ENCODE measurements at regions not wholly inside any gene's neighbourhood (a gene's known extent, or its start where the extent isn't known, plus 50 kb on each side); places are given as distances from the start of the nearest gene placed in this dataset.

DNA sequence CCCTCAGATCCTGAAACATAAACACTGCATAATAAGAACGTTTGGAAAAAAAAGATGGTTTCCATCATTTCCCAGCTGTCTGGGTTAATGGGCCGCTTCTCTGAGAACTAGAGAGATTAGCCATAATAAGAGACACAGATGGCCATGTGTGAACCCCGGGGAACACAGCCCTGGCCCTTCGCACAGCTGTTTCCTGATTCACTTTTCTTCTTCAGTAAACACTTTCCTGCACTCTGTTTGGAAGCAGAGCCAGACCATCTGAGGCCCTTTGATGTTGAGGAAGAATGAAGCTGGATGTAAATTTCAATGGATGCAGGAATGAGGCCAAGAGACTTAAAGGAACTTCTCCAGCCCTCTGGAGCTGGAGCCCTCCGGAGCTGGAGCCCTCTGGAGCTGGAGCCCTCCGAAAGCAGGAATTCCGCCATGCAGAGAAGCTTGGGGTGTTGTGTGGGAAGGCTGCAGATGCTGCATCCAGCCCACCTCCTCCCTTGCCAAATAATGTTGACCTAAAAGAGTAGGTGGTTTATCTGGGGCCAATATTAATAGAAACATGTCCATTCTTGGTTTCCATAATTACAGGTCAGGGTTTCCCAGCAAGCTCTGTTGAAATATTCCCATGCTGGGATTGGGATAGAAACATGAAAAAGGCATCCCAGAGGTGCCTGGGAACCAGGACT, 218.9 kb downstream of the NXNL2 start:
- DNase-seq (ENCODE audit: insufficient read length, low spot score): no peak
- FAIRE-seq: no peak

DNA sequence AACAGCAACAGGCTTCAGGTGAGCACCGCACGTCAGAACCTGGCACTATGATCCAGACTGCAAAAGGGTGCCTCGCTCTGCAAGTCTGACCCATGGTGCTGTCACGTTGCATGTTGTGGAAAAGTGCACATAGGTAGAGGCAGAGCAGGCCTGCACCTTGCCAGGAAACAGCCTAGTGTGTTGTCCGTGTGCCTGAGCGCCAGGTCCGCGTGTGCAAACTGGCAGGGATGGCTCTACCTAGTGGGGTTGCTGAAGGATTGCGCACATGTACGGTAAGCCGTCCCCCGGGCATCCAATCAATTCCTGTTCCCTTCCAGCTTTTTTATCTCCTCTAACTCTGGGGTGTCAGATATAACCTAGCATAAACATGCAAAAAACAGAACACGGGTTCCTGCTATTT, 219.5 kb downstream of the NXNL2 start:
- FAIRE-seq (no peak), DNase-seq (ENCODE audit: insufficient read length, low spot score) (no peak)
- no peak for TF ChIP-seq TAF1 (IDR thresholded peaks at IDR 0.05; ENCODE audit: low read depth, low read length)
- no peak for TF ChIP-seq POLR2AphosphoS5 (IDR thresholded peaks at IDR 0.05; ENCODE audit: low read depth, low read length)
- no peak for TF ChIP-seq PAX5 (IDR thresholded peaks at IDR 0.05; ENCODE audit: insufficient read depth, low read length, severe bottlenecking)
- no peak for TF ChIP-seq POU2F2 (IDR thresholded peaks at IDR 0.05; ENCODE audit: low read depth, low read length)
- no peak for TF ChIP-seq POLR2A (IDR thresholded peaks at IDR 0.05; ENCODE audit: low read depth, low read length)
- TF ChIP-seq SPI1 (IDR thresholded peaks at IDR 0.05; ENCODE audit: low read depth, low read length): no peak

More for the DNA sequence above, 218.9 kb downstream of the NXNL2 start:
- TF ChIP-seq POLR2AphosphoS5 (IDR thresholded peaks at IDR 0.05; ENCODE audit: low read depth, low read length) (no peak), PAX5 (IDR thresholded peaks at IDR 0.05; ENCODE audit: insufficient read depth, low read length, severe bottlenecking) (no peak), SPI1 (IDR thresholded peaks at IDR 0.05; ENCODE audit: low read depth, low read length) (no peak), POLR2A (IDR thresholded peaks at IDR 0.05; ENCODE audit: low read depth, low read length) (no peak), TAF1 (IDR thresholded peaks at IDR 0.05; ENCODE audit: low read depth, low read length) (no peak), POU2F2 (IDR thresholded peaks at IDR 0.05; ENCODE audit: low read depth, low read length) (no peak)

- FAIRE-seq: no peak
- TF ChIP-seq TAF1 (IDR thresholded peaks at IDR 0.05; ENCODE audit: low read depth, low read length): no peak
- TF ChIP-seq POLR2A (IDR thresholded peaks at IDR 0.05; ENCODE audit: low read depth, low read length): no peak
- no peak for TF ChIP-seq PAX5 (IDR thresholded peaks at IDR 0.05; ENCODE audit: insufficient read depth, low read length, severe bottlenecking)
- no peak for TF ChIP-seq POLR2AphosphoS5 (IDR thresholded peaks at IDR 0.05; ENCODE audit: low read depth, low read length)
- TF ChIP-seq POU2F2 (IDR thresholded peaks at IDR 0.05; ENCODE audit: low read depth, low read length): no peak
- TF ChIP-seq SPI1 (IDR thresholded peaks at IDR 0.05; ENCODE audit: low read depth, low read length): no peak
Observed at GRCh38 chr9:88754886-88755285, 219.9 kb downstream of the NXNL2 start.

GRCh38 chr9:88757406-88758010, 222.5 kb downstream of the NXNL2 start:
- no peak for TF ChIP-seq POU2F2 (IDR thresholded peaks at IDR 0.05; ENCODE audit: low read depth, low read length)
- TF ChIP-seq SPI1 (IDR thresholded peaks at IDR 0.05; ENCODE audit: low read depth, low read length): no peak
- TF ChIP-seq POLR2AphosphoS5 (IDR thresholded peaks at IDR 0.05; ENCODE audit: low read depth, low read length): no peak
- TF ChIP-seq PAX5 (IDR thresholded peaks at IDR 0.05; ENCODE audit: insufficient read depth, low read length, severe bottlenecking): no peak
- no peak for TF ChIP-seq TAF1 (IDR thresholded peaks at IDR 0.05; ENCODE audit: low read depth, low read length)
- no peak for TF ChIP-seq POLR2A (IDR thresholded peaks at IDR 0.05; ENCODE audit: low read depth, low read length)
- FAIRE-seq (no peak), DNase-seq (ENCODE audit: insufficient read length, low spot score) (no peak)

More at GRCh38 chr9:88754886-88755285, 219.9 kb downstream of the NXNL2 start:
- DNase-seq (ENCODE audit: insufficient read length, low spot score): no peak

GRCh38 chr9:88759364-88759763, 224.4 kb downstream of the NXNL2 start:
- DNase-seq (ENCODE audit: insufficient read length, low spot score) (no peak), FAIRE-seq (no peak)
- no peak for TF ChIP-seq POU2F2 (IDR thresholded peaks at IDR 0.05; ENCODE audit: low read depth, low read length)
- no peak for TF ChIP-seq PAX5 (IDR thresholded peaks at IDR 0.05; ENCODE audit: insufficient read depth, low read length, severe bottlenecking)
- no peak for TF ChIP-seq SPI1 (IDR thresholded peaks at IDR 0.05; ENCODE audit: low read depth, low read length)

DNA sequence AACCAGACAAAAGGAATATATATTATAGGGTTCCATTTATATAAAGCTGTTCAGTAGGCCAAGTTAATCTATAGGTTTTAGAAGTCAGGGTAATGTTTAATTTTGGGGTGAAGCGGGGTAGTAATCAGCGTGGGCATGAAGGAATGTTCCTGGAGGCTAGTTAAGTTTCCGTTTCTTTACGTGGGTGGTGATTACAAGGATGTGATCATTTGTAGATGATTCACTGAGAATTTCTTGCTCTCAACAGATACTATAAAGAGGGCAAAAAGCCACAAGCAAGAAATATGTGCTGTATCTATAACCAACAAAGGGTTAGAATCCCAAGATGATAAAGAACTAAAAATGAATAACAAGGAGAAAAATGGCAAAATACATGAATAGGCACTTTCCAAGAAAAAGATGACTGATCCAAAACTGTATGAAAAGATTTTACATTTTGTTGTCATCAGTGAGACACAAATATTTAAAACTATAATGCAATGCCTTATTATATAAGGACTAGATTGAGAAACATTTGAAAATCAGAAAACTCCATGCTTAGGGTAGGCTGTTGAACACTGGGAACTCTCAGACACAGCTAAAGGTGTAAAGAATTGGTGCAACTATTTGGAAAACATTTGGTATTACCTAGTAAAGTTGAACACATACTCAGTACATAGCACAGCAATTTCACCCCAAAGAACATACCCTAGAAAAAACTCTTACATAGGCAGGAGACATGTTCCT, 224.3 kb upstream of the S1PR3 start:
- FAIRE-seq (no peak), DNase-seq (ENCODE audit: insufficient read length, low spot score) (no peak)
- TF ChIP-seq TAF1 (IDR thresholded peaks at IDR 0.05; ENCODE audit: low read depth, low read length): no peak
- no peak for TF ChIP-seq POU2F2 (IDR thresholded peaks at IDR 0.05; ENCODE audit: low read depth, low read length)
- no peak for TF ChIP-seq PAX5 (IDR thresholded peaks at IDR 0.05; ENCODE audit: insufficient read depth, low read length, severe bottlenecking)
- no peak for TF ChIP-seq SPI1 (IDR thresholded peaks at IDR 0.05; ENCODE audit: low read depth, low read length)
- no peak for TF ChIP-seq POLR2AphosphoS5 (IDR thresholded peaks at IDR 0.05; ENCODE audit: low read depth, low read length)
- no peak for TF ChIP-seq POLR2A (IDR thresholded peaks at IDR 0.05; ENCODE audit: low read depth, low read length)

DNA sequence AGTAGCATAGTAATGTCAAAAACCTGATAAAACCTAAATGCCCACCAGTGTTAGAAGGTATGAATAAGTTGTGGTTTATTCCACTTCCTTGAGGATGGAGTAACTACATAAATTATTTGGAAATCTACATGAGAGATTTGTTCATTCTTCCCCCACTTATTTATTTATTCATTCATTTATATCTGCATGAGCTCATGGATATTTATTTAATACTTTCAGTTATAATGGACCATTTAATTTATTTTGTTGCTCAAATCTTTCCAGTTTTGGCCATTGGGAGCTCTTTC, 223.8 kb upstream of the S1PR3 start:
- TF ChIP-seq POU2F2 (IDR thresholded peaks at IDR 0.05; ENCODE audit: low read depth, low read length) (no peak), POLR2A (IDR thresholded peaks at IDR 0.05; ENCODE audit: low read depth, low read length) (no peak), POLR2AphosphoS5 (IDR thresholded peaks at IDR 0.05; ENCODE audit: low read depth, low read length) (no peak), TAF1 (IDR thresholded peaks at IDR 0.05; ENCODE audit: low read depth, low read length) (no peak), SPI1 (IDR thresholded peaks at IDR 0.05; ENCODE audit: low read depth, low read length) (no peak), PAX5 (IDR thresholded peaks at IDR 0.05; ENCODE audit: insufficient read depth, low read length, severe bottlenecking) (no peak)
- DNase-seq (ENCODE audit: insufficient read length, low spot score) (no peak), FAIRE-seq (no peak)

- DNase-seq (ENCODE audit: insufficient read length, low spot score): no peak
- TF ChIP-seq POLR2AphosphoS5 (IDR thresholded peaks at IDR 0.05; ENCODE audit: low read depth, low read length): no peak
- no peak for TF ChIP-seq SPI1 (IDR thresholded peaks at IDR 0.05; ENCODE audit: low read depth, low read length)
- no peak for TF ChIP-seq PAX5 (IDR thresholded peaks at IDR 0.05; ENCODE audit: insufficient read depth, low read length, severe bottlenecking)
- TF ChIP-seq POU2F2 (IDR thresholded peaks at IDR 0.05; ENCODE audit: low read depth, low read length): no peak
- TF ChIP-seq POLR2A (IDR thresholded peaks at IDR 0.05; ENCODE audit: low read depth, low read length): no peak
- no peak for TF ChIP-seq TAF1 (IDR thresholded peaks at IDR 0.05; ENCODE audit: low read depth, low read length)
- no peak for FAIRE-seq
Observed at GRCh38 chr9:88772575-88772974, 218.7 kb upstream of the S1PR3 start.

DNA sequence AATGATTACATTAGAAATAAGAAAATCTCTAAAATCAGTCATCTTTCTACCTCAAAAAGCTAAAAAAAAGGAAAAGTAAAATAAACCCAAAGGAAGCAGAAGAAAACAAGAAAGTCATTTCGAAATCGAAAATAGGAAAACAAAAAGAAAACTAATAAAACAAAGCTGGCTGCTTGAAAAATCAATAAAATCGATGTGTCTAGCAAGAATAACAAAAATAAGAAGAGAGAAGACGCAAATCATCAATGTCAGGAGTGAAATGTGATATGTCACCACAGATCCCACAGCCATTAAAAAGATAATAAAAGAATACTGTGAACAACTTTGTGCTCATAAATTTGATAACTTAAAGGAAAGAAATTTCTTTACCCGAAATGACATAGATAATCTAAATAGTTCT, 218.1 kb upstream of the S1PR3 start:
- FAIRE-seq (no peak), DNase-seq (ENCODE audit: insufficient read length, low spot score) (no peak)

More for the DNA sequence above, 218.1 kb upstream of the S1PR3 start:
- no peak for TF ChIP-seq POU2F2 (IDR thresholded peaks at IDR 0.05; ENCODE audit: low read depth, low read length)
- TF ChIP-seq POLR2A (IDR thresholded peaks at IDR 0.05; ENCODE audit: low read depth, low read length): no peak

All from GM12891 (cell line).